Testis (tissue), 2 donors: ENCODE measurements at regions not wholly inside any gene's neighbourhood (a gene's known extent, or its start where the extent isn't known, plus 50 kb on each side); places are given as distances from the start of the nearest gene placed in this dataset.

Experiments
- DNase-seq: peaks from one replicate; pipeline ENCODE4 v3.0.0-alpha.2; 2019
- H3K27ac ChIP-seq, 2 donors: fragments of 200-600 bp; sonication (generic); one replicate each; pipeline ENCODE4 v1.5.1; 2019
- H3K27me3 ChIP-seq: fragments of 200-600 bp; sonication (generic); one replicate; pipeline ENCODE4 v1.5.1; 2019
- H3K36me3 ChIP-seq: fragments of 200-600 bp; sonication (generic); one replicate; pipeline ENCODE4 v1.5.1; 2017; ENCODE audit warnings: low read depth; ENCODE audit errors: missing control alignments
- H3K4me1 ChIP-seq: fragments of 200-600 bp; sonication (generic); one replicate; pipeline ENCODE4 v1.5.1; 2019
- H3K4me3 ChIP-seq, 2 donors: fragments of 200-600 bp; sonication (generic); one replicate each; pipeline ENCODE4 v1.5.1; 2017 to 2019
- H3K9me3 ChIP-seq: fragments of 200-600 bp; sonication (generic); one replicate; pipeline ENCODE4 v1.5.1; 2017
- POLR2A ChIP-seq: fragments of 450-650 bp; IDR thresholded peaks from one replicate; pipeline ENCODE4 v1.6.1; 2017; ENCODE audit warnings: antibody characterized with exemption, mild to moderate bottlenecking, moderate library complexity
- WGBS, 2 donors: methylation state at CpG; one replicate each; pipeline ENCODE4 v1.1.5; 2018; 5-methylcytosine and 5-hydroxymethylcytosine counted together
- intact Hi-C: fragments of 100-400 bp; cut with DNase I; formaldehyde crosslinking; loops from one replicate; pipeline ENCODE4 v1.15.1; 2023; ENCODE audit warnings: low total_unique reads
- TF ChIP-seq, protein P1 (sequence below), 3 experiments: fragments of 450-650 bp in 2 of 3; fragments of 200-600 bp in 1 of 3; sonication (generic) in 1 of 3; IDR thresholded peaks; one replicate each; pipeline ENCODE4 v1.5.1; 2016 to 2019; ENCODE audit warnings: antibody characterized with exemption in 3 of 3, mild to moderate bottlenecking in 2 of 3, moderate library complexity in 1 of 3

DNA sequence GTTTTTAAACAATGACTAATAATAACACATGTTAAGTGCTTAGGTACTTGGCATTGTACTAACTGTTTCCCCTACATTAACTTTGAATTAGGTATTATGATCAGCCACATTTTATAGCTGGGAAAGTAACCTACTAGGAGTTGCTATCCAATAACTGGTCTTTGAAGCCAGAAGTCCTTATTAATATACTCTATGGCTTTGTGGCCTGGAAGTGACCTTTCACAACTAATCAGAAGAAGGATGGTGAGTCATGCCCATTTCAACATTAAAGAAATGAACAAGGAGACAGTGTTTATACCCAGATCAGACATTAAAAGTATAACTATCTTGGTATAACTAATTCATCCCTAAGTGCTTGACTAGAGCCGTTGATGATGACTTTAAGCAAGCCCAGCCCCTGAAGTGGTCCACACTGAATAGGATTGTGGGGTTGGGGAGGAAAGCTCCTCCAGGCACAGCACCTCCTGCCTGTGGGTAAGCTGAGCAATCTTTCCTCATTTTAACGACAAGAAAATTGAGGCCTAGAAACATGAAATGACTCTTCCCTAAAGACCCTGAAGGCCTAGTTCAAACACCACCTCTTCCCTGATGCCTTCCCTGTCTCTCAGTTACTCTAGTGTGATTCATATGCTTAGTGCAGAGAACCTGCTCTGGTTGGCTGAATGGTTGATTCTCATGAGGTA is 71.6 kb upstream of the RFX8 start:
- DNase-seq = no peak
- Histone ChIP-seq H3K36me3 (no peaks in the 10 kb centered on the region), H3K27me3 (no peaks in the 10 kb centered on the region), H3K4me3 (no peak overlapping the region), H3K27ac (no peak overlapping the region), H3K9me3 (no peaks in the 10 kb centered on the region), H3K4me1 (no peaks in the 10 kb centered on the region)
- intact Hi-C loops = no loop called here
- WGBS, 2 donors = 92 to 94% methylated on average over 2 of the region's 2 CpGs
- TF ChIP-seq, protein P1, sequence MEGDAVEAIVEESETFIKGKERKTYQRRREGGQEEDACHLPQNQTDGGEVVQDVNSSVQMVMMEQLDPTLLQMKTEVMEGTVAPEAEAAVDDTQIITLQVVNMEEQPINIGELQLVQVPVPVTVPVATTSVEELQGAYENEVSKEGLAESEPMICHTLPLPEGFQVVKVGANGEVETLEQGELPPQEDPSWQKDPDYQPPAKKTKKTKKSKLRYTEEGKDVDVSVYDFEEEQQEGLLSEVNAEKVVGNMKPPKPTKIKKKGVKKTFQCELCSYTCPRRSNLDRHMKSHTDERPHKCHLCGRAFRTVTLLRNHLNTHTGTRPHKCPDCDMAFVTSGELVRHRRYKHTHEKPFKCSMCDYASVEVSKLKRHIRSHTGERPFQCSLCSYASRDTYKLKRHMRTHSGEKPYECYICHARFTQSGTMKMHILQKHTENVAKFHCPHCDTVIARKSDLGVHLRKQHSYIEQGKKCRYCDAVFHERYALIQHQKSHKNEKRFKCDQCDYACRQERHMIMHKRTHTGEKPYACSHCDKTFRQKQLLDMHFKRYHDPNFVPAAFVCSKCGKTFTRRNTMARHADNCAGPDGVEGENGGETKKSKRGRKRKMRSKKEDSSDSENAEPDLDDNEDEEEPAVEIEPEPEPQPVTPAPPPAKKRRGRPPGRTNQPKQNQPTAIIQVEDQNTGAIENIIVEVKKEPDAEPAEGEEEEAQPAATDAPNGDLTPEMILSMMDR (IDR thresholded peaks at IDR 0.05) = no peak

DNA sequence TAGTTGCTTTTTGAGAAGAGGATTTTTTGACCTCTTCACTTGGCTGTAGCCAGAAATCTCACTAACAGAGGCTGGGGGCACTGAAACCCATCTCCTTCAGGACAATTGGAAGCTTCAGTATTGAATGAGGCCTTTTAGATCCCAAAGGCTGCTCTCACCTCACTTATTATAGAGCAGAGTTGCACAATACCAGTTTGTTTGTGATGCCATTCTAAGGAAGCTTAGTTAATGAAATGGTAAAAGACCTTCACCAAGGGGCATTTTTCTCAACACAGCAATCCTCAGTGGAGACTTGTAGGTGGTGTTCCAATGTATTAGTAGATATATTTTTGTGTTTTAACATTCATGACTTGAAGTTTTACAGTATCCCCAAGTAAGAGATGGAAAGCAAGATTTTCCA is 71.0 kb upstream of the RFX8 start:
- no peak overlapping the region for H3K27ac ChIP-seq
- no peak for TF ChIP-seq POLR2A
- TF ChIP-seq, protein P1 (IDR thresholded peaks at IDR 0.05) = no peak
- DNase-seq = no peak
- H3K4me3 ChIP-seq = no peak overlapping the region
- H3K9me3 ChIP-seq = no peaks in the 10 kb centered on the region
- intact Hi-C loops = no loop called here
- H3K36me3 ChIP-seq = no peaks in the 10 kb centered on the region
- no peaks in the 10 kb centered on the region for H3K27me3 ChIP-seq
- no peaks in the 10 kb centered on the region for H3K4me1 ChIP-seq

DNA sequence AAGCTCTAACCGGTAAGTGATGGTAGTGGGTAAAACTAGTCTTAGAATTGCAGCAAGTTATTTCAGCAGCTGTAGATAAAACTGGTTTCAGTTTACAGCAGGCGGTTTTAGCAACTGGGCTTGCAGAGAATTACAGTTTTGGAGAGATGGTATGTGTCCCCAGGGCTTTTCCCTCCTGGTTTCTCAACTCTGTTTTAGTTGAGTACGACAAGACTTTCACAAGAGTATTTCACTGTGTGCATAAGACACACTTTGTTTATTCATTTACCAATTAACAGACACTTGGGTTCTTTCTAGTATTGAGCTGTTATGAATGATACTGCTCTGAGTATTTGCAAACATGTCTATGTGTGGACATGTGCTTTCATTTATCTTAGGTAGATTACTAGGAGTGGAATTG is 65.6 kb upstream of the RFX8 start:
- no peak overlapping the region for H3K27ac ChIP-seq
- no peak for DNase-seq
- H3K4me1 ChIP-seq = no peaks in the 10 kb centered on the region
- H3K4me3 ChIP-seq = no peak overlapping the region
- intact Hi-C loops = no loop called here
- H3K27me3 ChIP-seq = no peaks in the 10 kb centered on the region
- no peaks in the 10 kb centered on the region for H3K9me3 ChIP-seq
- WGBS, 2 donors = 64 to 69% methylated on average over 3 of the region's 3 CpGs
- no peaks in the 10 kb centered on the region for H3K36me3 ChIP-seq
- TF ChIP-seq POLR2A = no peak
- TF ChIP-seq, protein P1 (IDR thresholded peaks at IDR 0.05) = no peak

DNA sequence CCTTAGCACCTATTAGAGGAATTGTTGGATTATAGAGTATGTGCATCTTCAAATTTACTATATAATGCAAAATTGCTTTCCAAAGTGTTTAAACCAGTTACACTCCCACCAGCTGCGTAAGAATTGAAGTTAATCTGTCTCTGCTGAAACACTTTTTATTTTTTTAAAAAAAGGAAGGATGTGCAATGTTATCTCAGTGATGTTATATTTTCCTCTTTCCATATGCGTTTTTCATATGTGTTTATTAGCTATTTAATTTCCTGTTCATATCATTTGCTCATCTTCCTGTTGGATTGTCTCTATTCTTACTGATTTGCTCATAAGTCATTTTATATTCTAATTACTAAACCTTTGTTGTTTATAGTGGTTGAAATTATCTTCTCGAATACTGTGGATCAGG is 63.2 kb upstream of the RFX8 start:
- TF ChIP-seq, protein P1 (IDR thresholded peaks at IDR 0.05) = no peak
- no peak for TF ChIP-seq POLR2A
- no peaks in the 10 kb centered on the region for H3K27me3 ChIP-seq
- no peak overlapping the region for H3K27ac ChIP-seq
- H3K4me3 ChIP-seq = no peak overlapping the region
- intact Hi-C loops = no loop called here
- no peak for DNase-seq
- peaks cover 8% of the 10 kb centered on the region for H3K4me1 ChIP-seq
- H3K9me3 ChIP-seq = no peaks in the 10 kb centered on the region
- 75 to 85% methylated on average over 3 of the region's 3 CpGs for WGBS, 2 donors
- no peaks in the 10 kb centered on the region for H3K36me3 ChIP-seq

DNA sequence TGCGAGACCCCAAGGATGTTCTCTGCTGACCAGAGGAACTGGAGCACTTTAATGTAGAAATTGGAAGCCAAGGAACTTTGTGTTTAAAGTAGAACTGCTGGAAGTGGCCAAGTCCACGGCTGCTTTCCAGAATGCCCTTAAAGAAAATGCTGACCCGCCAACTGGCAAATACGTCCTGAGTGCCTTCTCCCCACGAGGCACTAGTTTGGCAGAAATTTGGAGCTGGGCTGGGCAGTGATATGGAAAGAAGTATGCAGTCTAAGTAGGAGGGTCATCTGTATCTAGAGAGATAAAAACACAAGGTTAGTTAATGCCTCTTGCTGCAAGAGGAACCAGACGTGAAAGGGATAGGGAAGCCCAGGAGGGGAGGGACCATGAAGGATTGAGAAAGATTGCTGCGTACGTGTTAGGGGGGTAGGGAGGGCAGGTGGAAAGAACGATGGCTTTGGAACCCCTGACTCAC is 59.3 kb upstream of the RFX8 start:
- DNase-seq = no peak
- peak overlapping the region in 1 of 2 donors; percentile 31 for H3K27ac ChIP-seq
- intact Hi-C loops = no loop called here
- no peaks in the 10 kb centered on the region for H3K9me3 ChIP-seq
- peaks cover 8% of the 10 kb centered on the region for H3K4me1 ChIP-seq
- no peaks in the 10 kb centered on the region for H3K36me3 ChIP-seq
- no peak overlapping the region for H3K4me3 ChIP-seq
- no peaks in the 10 kb centered on the region for H3K27me3 ChIP-seq
- WGBS, 2 donors = 38 to 40% methylated on average over 9 of the region's 9 CpGs
- TF ChIP-seq POLR2A = no peak
- TF ChIP-seq, protein P1 (IDR thresholded peaks at IDR 0.05) = no peak
